ENCODE measurements at regions not wholly inside any gene's neighbourhood (a gene's known extent, or its start where the extent isn't known, plus 50 kb on each side); places are given as distances from the start of the nearest gene placed in this dataset.

- Histone ChIP-seq H3K4ac (replicated peaks; ENCODE audit: insufficient read length, low read depth, low read length) (no peak overlapping the region), H2AK5ac (ENCODE audit: low read depth, low read length) (no peak overlapping the region), H4K5ac (ENCODE audit: insufficient read length, low read depth, low read length) (no peak overlapping the region), H2BK20ac (ENCODE audit: low read length) (no peak overlapping the region), H3K23ac (ENCODE audit: insufficient read length) (no peak overlapping the region), H3K27ac (ENCODE audit: low read depth, low read length) (no peak overlapping the region), H4K20me1 (replicated peaks in 1 of 2; ENCODE audit: control insufficient read depth in 1 of 2, insufficient read depth in 2 of 2, low read length in 2 of 2) (no peaks in the 10 kb centered on the region), H3K36me3 (ENCODE audit: control insufficient read depth in 2 of 4, insufficient read depth in 4 of 4, low read length in 3 of 4) (no peaks in the 10 kb centered on the region), H3K4me2 (ENCODE audit: insufficient read depth in 1 of 2, low read depth in 2 of 2, low read length in 2 of 2) (no peak overlapping the region), H2BK15ac (ENCODE audit: low read length) (no peak overlapping the region), H2AFZ (ENCODE audit: low read length) (no peak overlapping the region), H4K91ac (replicated peaks; ENCODE audit: insufficient read length, low read length) (no peak overlapping the region), H4K8ac (ENCODE audit: extremely low read depth, insufficient read depth, low read length) (no peak overlapping the region), H3K23me2 (ENCODE audit: low read depth, low read length) (no peaks in the 10 kb centered on the region), H2BK120ac (replicated peaks; ENCODE audit: low read depth, low read length) (no peak overlapping the region), H3K79me2 (ENCODE audit: control insufficient read depth in 1 of 2, insufficient read depth in 2 of 2, low read length in 2 of 2) (no peaks in the 10 kb centered on the region), H3K9me3 (ENCODE audit: insufficient read depth in 2 of 2, low read depth in 1 of 2, low read length in 1 of 2) (no peaks in the 10 kb centered on the region), H3K27me3 (replicated peaks in 1 of 4; ENCODE audit: control insufficient read depth in 3 of 4, extremely low read depth in 1 of 4, insufficient read depth in 3 of 4, low read length in 3 of 4) (no peaks in the 10 kb centered on the region), H3K18ac (ENCODE audit: extremely low read depth, low read length) (no peak overlapping the region), H3K14ac (ENCODE audit: insufficient read length) (no peak overlapping the region), H2BK5ac (ENCODE audit: low read depth, low read length) (no peak overlapping the region), H3K4me3 (ENCODE audit: extremely low read depth in 1 of 4, insufficient read depth in 2 of 4, low read depth in 3 of 4, low read length in 4 of 4) (no peak overlapping the region), H3K9ac (replicated peaks in 1 of 4; ENCODE audit: extremely low read depth in 1 of 4, low read depth in 3 of 4, low read length in 3 of 4) (no peak overlapping the region), H3K56ac (replicated peaks; ENCODE audit: insufficient read length, low read depth, low read length) (no peak overlapping the region), H3K4me1 (replicated peaks in 1 of 4; ENCODE audit: control insufficient read depth in 3 of 4, insufficient read depth in 4 of 4, low read length in 3 of 4) (no peaks in the 10 kb centered on the region), H2BK12ac (ENCODE audit: low read depth, low read length) (no peak overlapping the region), H3K79me1 (ENCODE audit: low read depth, low read length) (no peaks in the 10 kb centered on the region)
- WGBS, 2 experiments (ENCODE audit: extremely low coverage in 1 of 2, insufficient coverage in 1 of 2, insufficient read length in 1 of 2, insufficient replicate concordance in 2 of 2, low coverage in 1 of 2, low lambda C conversion rate in 2 of 2, missing lambda C conversion rate in 1 of 2) = 89% methylated on average over 1 of the region's 1 CpG; no CpG with 5 or more reads in 1 of the 2 experiments
- no peak for FAIRE-seq
- CTCF ChIA-PET (ENCODE audit: partially characterized antibody) = no interaction called here
- TF ChIP-seq YY1 (IDR thresholded peaks at IDR 0.05; ENCODE audit: low read depth, low read length) (no peak), TAF7 (optimal IDR thresholded peaks at IDR 0.05; ENCODE audit: borderline replicate concordance, low read depth, low read length) (no peak), TEAD4 (IDR thresholded peaks at IDR 0.05; ENCODE audit: low read depth, low read length) (no peak), CHD2 (IDR thresholded peaks at IDR 0.05; ENCODE audit: low read length) (no peak), POLR2AphosphoS5 (IDR thresholded peaks at IDR 0.05; ENCODE audit: low read depth, low read length) (no peak), NRF1 (IDR thresholded peaks at IDR 0.05; ENCODE audit: low read depth, low read length) (no peak), CEBPB (IDR thresholded peaks at IDR 0.05; ENCODE audit: low read depth, low read length) (no peak), ZNF274 (IDR thresholded peaks at IDR 0.05; ENCODE audit: borderline replicate concordance, extremely low read depth, low read length) (no peak), SUZ12 (IDR thresholded peaks at IDR 0.05; ENCODE audit: low read length) (no peak), MAFK (IDR thresholded peaks at IDR 0.05; ENCODE audit: low read depth, low read length) (no peak), BRCA1 (IDR thresholded peaks at IDR 0.05; ENCODE audit: low read depth, low read length) (no peak), SIRT6 (IDR thresholded peaks at IDR 0.05; ENCODE audit: low read length) (no peak), HDAC6 (IDR thresholded peaks at IDR 0.05; ENCODE audit: low read depth, low read length) (no peak)
- no peak for DNase-seq (ENCODE audit: low read depth in 1 of 2, low spot score in 2 of 2)
- POLR2A ChIA-PET (ENCODE audit: partially characterized antibody) = no interaction called here
Observed at GRCh38 chr3:178369006-178369405, 167.2 kb upstream of the KCNMB2 start.
